DND-41 (cell line): ENCODE measurements at regions not wholly inside any gene's neighbourhood (a gene's known extent, or its start where the extent isn't known, plus 50 kb on each side); places are given as distances from the start of the nearest gene placed in this dataset.

Experiments used
- ATAC-seq: fragments of 200-7000 bp; cut with Tn5 transposase; 3 replicates; pipeline ENCODE4 v1.9.1; 2021; ENCODE audit warnings: low read depth; ENCODE audit not compliant: insufficient read depth
- DNase-seq: peaks from one replicate; pipeline ENCODE4 v3.0.0-alpha.2; 2020
- H2AFZ ChIP-seq: 2 replicates; pipeline ENCODE4 v1.6.0; 2012; ENCODE audit warnings: low read depth, low read length
- H3K27ac ChIP-seq: 2 replicates; pipeline ENCODE4 v1.5.1; 2012; ENCODE audit warnings: low read length, inconsistent platforms
- H3K27me3 ChIP-seq: fragments of 200-600 bp; sonication (generic); 2 replicates; pipeline ENCODE4 v1.6.0; 2012; ENCODE audit warnings: low read length, mild to moderate bottlenecking, inconsistent platforms; ENCODE audit not compliant: insufficient read depth, poor library complexity
- H3K36me3 ChIP-seq: 2 replicates; pipeline ENCODE4 v1.5.1; 2012; ENCODE audit warnings: low read length, inconsistent platforms; ENCODE audit not compliant: insufficient read depth
- H3K4me1 ChIP-seq: 2 replicates; pipeline ENCODE4 v1.5.1; 2012; ENCODE audit warnings: mild to moderate bottlenecking, low read length; ENCODE audit not compliant: insufficient read depth
- H3K4me2 ChIP-seq: 2 replicates; pipeline ENCODE4 v1.6.0; 2012; ENCODE audit warnings: mild to moderate bottlenecking, moderate library complexity, low read length, inconsistent platforms; ENCODE audit not compliant: insufficient read depth
- H3K4me3 ChIP-seq, 2 experiments: fragments of 200-600 bp in 1 of 2; shearing (Covaris generic) in 1 of 2; 2 replicates each; pipeline ENCODE4 v1.5.1; 2012 to 2016; ENCODE audit warnings: inconsistent platforms in 2 of 2, low read length in 2 of 2, mild to moderate bottlenecking in 2 of 2, low read depth in 1 of 2, moderate library complexity in 1 of 2
- H3K79me2 ChIP-seq: 2 replicates; pipeline ENCODE4 v1.6.0; 2012; ENCODE audit warnings: low read length, inconsistent platforms; ENCODE audit not compliant: insufficient read depth
- H3K9ac ChIP-seq: 2 replicates; pipeline ENCODE4 v1.6.0; 2012; ENCODE audit warnings: low read depth, mild to moderate bottlenecking, inconsistent platforms, low read length, moderate library complexity
- H3K9me3 ChIP-seq: 2 replicates; pipeline ENCODE4 v1.5.1; 2012; ENCODE audit warnings: low read length, moderate library complexity, mild to moderate bottlenecking, inconsistent platforms; ENCODE audit not compliant: insufficient read depth, severe bottlenecking
- H4K20me1 ChIP-seq: 2 replicates; pipeline ENCODE4 v1.6.0; 2012; ENCODE audit warnings: low read length; ENCODE audit not compliant: insufficient read depth
- CTCF ChIP-seq: IDR thresholded peaks from 2 replicates; pipeline ENCODE4 v1.5.1; 2012; ENCODE audit warnings: borderline replicate concordance, low read length, moderate library complexity, mild to moderate bottlenecking; ENCODE audit not compliant: poor library complexity, severe bottlenecking; ENCODE audit errors: extremely low read depth
- EZH2 ChIP-seq: IDR thresholded peaks from 3 replicates; pipeline ENCODE4 v1.6.1; 2012; ENCODE audit warnings: borderline replicate concordance, low read depth, mild to moderate bottlenecking, moderate library complexity, low read length, inconsistent platforms; ENCODE audit not compliant: severe bottlenecking

- no peak overlapping the region for H3K27ac ChIP-seq
- H3K9ac ChIP-seq, result no peak overlapping the region
- no peaks in the 10 kb centered on the region for H3K27me3 ChIP-seq
- no peaks in the 10 kb centered on the region for H4K20me1 ChIP-seq
- no peak for DNase-seq
- peaks cover 10% of the 10 kb centered on the region for H3K4me1 ChIP-seq
- H3K79me2 ChIP-seq, result no peaks in the 10 kb centered on the region
- no peak for TF ChIP-seq CTCF
- TF ChIP-seq EZH2, result no peak
- ATAC-seq, result no peak
- no peaks in the 10 kb centered on the region for H3K36me3 ChIP-seq
- no peaks in the 10 kb centered on the region for H3K9me3 ChIP-seq
- no peak overlapping the region for H3K4me3 ChIP-seq
- H2AFZ ChIP-seq, result no peak overlapping the region
- H3K4me2 ChIP-seq, result no peak overlapping the region
Observed at GRCh38 chr6:53199765-53200164, 51.1 kb upstream of the GCM1 start.

DNA sequence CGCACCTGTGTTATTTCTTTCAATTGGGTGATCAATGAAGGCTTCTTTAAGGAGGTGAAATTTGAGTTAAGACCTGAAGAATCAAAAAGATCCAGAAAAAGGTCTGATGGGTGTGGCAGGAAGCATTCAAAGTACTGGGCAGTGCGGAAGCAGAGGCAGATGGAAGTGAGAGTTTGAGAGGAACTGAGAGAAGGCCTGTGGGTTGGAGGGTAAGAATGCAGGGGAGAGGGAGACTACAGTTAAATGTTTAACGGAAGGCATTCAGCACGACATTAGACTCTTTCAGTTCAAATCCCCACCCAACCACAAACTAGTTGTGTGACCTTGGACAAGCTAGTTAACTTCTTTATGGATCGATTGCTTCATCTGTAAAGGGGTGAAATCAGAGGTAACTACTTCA is 50.5 kb upstream of the GCM1 start:
- Histone ChIP-seq H3K27ac (no peak overlapping the region), H3K9ac (no peak overlapping the region), H3K79me2 (no peaks in the 10 kb centered on the region), H4K20me1 (no peaks in the 10 kb centered on the region), H3K36me3 (no peaks in the 10 kb centered on the region), H3K4me2 (no peak overlapping the region), H2AFZ (no peak overlapping the region), H3K4me1 (peaks cover 9% of the 10 kb centered on the region), H3K4me3 (no peak overlapping the region), H3K27me3 (no peaks in the 10 kb centered on the region), H3K9me3 (no peaks in the 10 kb centered on the region)
- ATAC-seq (no peak), DNase-seq (no peak)
- TF ChIP-seq CTCF (no peak), EZH2 (no peak)
